ENCODE measurements at regions not wholly inside any gene's neighbourhood (a gene's known extent, or its start where the extent isn't known, plus 50 kb on each side); places are given as distances from the start of the nearest gene placed in this dataset.
"Not testable (repeated sequence)": the region's sequence is repeated elsewhere in the genome, so short reads cannot be mapped to it uniquely, and the experiment has no call there.

GRCh38 chr5:56311306-56311905 is 78.3 kb upstream of the ANKRD55 start:
- no peak for DNase-seq

GRCh38 chr5:56310711-56311204 is 77.6 kb upstream of the ANKRD55 start:
- DNase-seq = no peak

GRCh38 chr5:56309262-56309826 is 76.2 kb upstream of the ANKRD55 start:
- no peak for DNase-seq

GRCh38 chr5:56307714-56308333 is 74.7 kb upstream of the ANKRD55 start:
- DNase-seq = no peak

- DNase-seq = no peak
Measured at GRCh38 chr5:56306433-56307150, 73.5 kb upstream of the ANKRD55 start.

- no peak for DNase-seq
Measured at GRCh38 chr5:56305001-56305950, 72.1 kb upstream of the ANKRD55 start.

- DNase-seq = no peak
Measured at GRCh38 chr5:56303511-56303910, 70.4 kb upstream of the ANKRD55 start.

- DNase-seq = no peak
Measured at GRCh38 chr5:56302027-56302426, 68.9 kb upstream of the ANKRD55 start.

- no peak for DNase-seq
Measured at GRCh38 chr5:56301069-56301468, 67.9 kb upstream of the ANKRD55 start.

- DNase-seq = no peak
Measured at GRCh38 chr5:56299212-56299611, 66.1 kb upstream of the ANKRD55 start.

GRCh38 chr5:56298336-56299090 is 65.4 kb upstream of the ANKRD55 start:
- DNase-seq = no peak

GRCh38 chr5:56297851-56298250 is 64.7 kb upstream of the ANKRD55 start:
- DNase-seq = no peak

GRCh38 chr5:56295311-56295710 is 62.2 kb upstream of the ANKRD55 start:
- not testable (repeated sequence) for DNase-seq

- DNase-seq = no peak
Measured at GRCh38 chr5:56294354-56294753, 61.2 kb upstream of the ANKRD55 start.

GRCh38 chr5:56292874-56293273 is 59.7 kb upstream of the ANKRD55 start:
- not testable (repeated sequence) for DNase-seq

GRCh38 chr5:56291661-56292374 is 58.7 kb upstream of the ANKRD55 start:
- no peak for DNase-seq

- DNase-seq = no peak
Measured at GRCh38 chr5:56291079-56291643, 58.0 kb upstream of the ANKRD55 start.

- no peak for DNase-seq
Measured at GRCh38 chr5:56290378-56291078, 57.4 kb upstream of the ANKRD55 start.

GRCh38 chr5:56289602-56289987 is 56.5 kb upstream of the ANKRD55 start:
- DNase-seq = no peak

Data from effector CD8-positive, alpha-beta T cell (primary cell).